Activated T-cell treated with anti-CD3 and anti-CD28 coated beads, Interleukin-2, amount 50 U/mL, for 4 hours (primary cell): ENCODE measurements at regions not wholly inside any gene's neighbourhood (a gene's known extent, or its start where the extent isn't known, plus 50 kb on each side); places are given as distances from the start of the nearest gene placed in this dataset.
A peak's percentile ranks its signal among the peaks of the same experiment; 100 is the strongest.

Experiments used
- ATAC-seq, 2 donors: fragments of 200-7000 bp; cut with Tn5 transposase; one replicate each; pipeline ENCODE4 v1.10.0; 2021
- DNase-seq: peaks from one replicate; pipeline ENCODE4 v3.0.0-alpha.2; 2020
- H3K27me3 Mint-ChIP-seq: one replicate; pipeline ENCODE4 v1.8.0; 2021; ENCODE audit warnings: low read depth, mixed read lengths
- H3K36me3 Mint-ChIP-seq: one replicate; pipeline ENCODE4 v1.8.0; 2022; ENCODE audit warnings: mixed read lengths; ENCODE audit not compliant: insufficient read depth
- H3K4me1 Mint-ChIP-seq: one replicate; pipeline ENCODE4 v1.8.0; 2021; ENCODE audit warnings: low read depth, mixed read lengths
- H3K4me3 Mint-ChIP-seq: one replicate; pipeline ENCODE4 v1.8.0; 2021; ENCODE audit warnings: mild to moderate bottlenecking, moderate library complexity, mixed read lengths
- H3K9me3 Mint-ChIP-seq: one replicate; pipeline ENCODE4 v1.8.0; 2021; ENCODE audit warnings: mixed read lengths

- DNase-seq (peak; percentile 53), ATAC-seq (peak; percentile 83)
- Mint-ChIP-seq H3K36me3 (no peaks in the 10 kb centered on the region), H3K27me3 (peaks cover 36% of the 10 kb centered on the region), H3K9me3 (no peaks in the 10 kb centered on the region), H3K4me3 (peak overlapping the region; percentile 69), H3K4me1 (peaks cover 14% of the 10 kb centered on the region)
Observed at GRCh38 chr3:194070634-194071409, 65.1 kb upstream of the HES1 start.

- Mint-ChIP-seq H3K36me3 (no peaks in the 10 kb centered on the region), H3K4me3 (no peak overlapping the region), H3K9me3 (no peaks in the 10 kb centered on the region), H3K4me1 (peaks cover 14% of the 10 kb centered on the region), H3K27me3 (peaks cover 45% of the 10 kb centered on the region)
- no peak for DNase-seq
- no peak for ATAC-seq
Observed at GRCh38 chr3:194072097-194072428, 63.9 kb upstream of the HES1 start.

GRCh38 chr3:194072691-194073279 lies 63.2 kb upstream of the HES1 start:
- peaks cover 14% of the 10 kb centered on the region for H3K4me1 Mint-ChIP-seq
- no peaks in the 10 kb centered on the region for H3K9me3 Mint-ChIP-seq
- DNase-seq, result no peak
- H3K36me3 Mint-ChIP-seq, result no peaks in the 10 kb centered on the region
- no peak for ATAC-seq
- no peak overlapping the region for H3K4me3 Mint-ChIP-seq
- H3K27me3 Mint-ChIP-seq, result peaks cover 50% of the 10 kb centered on the region

GRCh38 chr3:194073926-194074325 lies 62.0 kb upstream of the HES1 start:
- Mint-ChIP-seq H3K9me3 (no peaks in the 10 kb centered on the region), H3K36me3 (no peaks in the 10 kb centered on the region), H3K4me3 (no peak overlapping the region), H3K27me3 (peaks cover 54% of the 10 kb centered on the region), H3K4me1 (peaks cover 14% of the 10 kb centered on the region)
- DNase-seq, result no peak
- no peak for ATAC-seq

- Mint-ChIP-seq H3K27me3 (peaks cover 54% of the 10 kb centered on the region), H3K4me3 (no peak overlapping the region), H3K4me1 (peaks cover 11% of the 10 kb centered on the region), H3K36me3 (no peaks in the 10 kb centered on the region), H3K9me3 (no peaks in the 10 kb centered on the region)
- no peak for DNase-seq
- no peak for ATAC-seq
Observed at GRCh38 chr3:194075088-194075615, 60.8 kb upstream of the HES1 start.

GRCh38 chr3:194075802-194076460 lies 60.0 kb upstream of the HES1 start:
- Mint-ChIP-seq H3K4me1 (peaks cover 11% of the 10 kb centered on the region), H3K4me3 (no peak overlapping the region), H3K36me3 (no peaks in the 10 kb centered on the region), H3K9me3 (no peaks in the 10 kb centered on the region), H3K27me3 (peaks cover 55% of the 10 kb centered on the region)
- no peak for ATAC-seq
- no peak for DNase-seq

- Mint-ChIP-seq H3K4me1 (peaks cover 9% of the 10 kb centered on the region), H3K36me3 (no peaks in the 10 kb centered on the region), H3K27me3 (peaks cover 54% of the 10 kb centered on the region), H3K4me3 (no peak overlapping the region), H3K9me3 (no peaks in the 10 kb centered on the region)
- ATAC-seq (no peak), DNase-seq (no peak)
Observed at GRCh38 chr3:194076475-194076874, 59.5 kb upstream of the HES1 start.

GRCh38 chr3:194077602-194078001 lies 58.3 kb upstream of the HES1 start:
- Mint-ChIP-seq H3K27me3 (peaks cover 44% of the 10 kb centered on the region), H3K4me1 (peaks cover 2% of the 10 kb centered on the region), H3K9me3 (no peaks in the 10 kb centered on the region), H3K4me3 (no peak overlapping the region), H3K36me3 (no peaks in the 10 kb centered on the region)
- ATAC-seq (no peak), DNase-seq (no peak)

GRCh38 chr3:194078045-194078821 lies 57.7 kb upstream of the HES1 start:
- H3K4me1 Mint-ChIP-seq, result no peaks in the 10 kb centered on the region
- no peak for ATAC-seq
- H3K36me3 Mint-ChIP-seq, result no peaks in the 10 kb centered on the region
- no peak overlapping the region for H3K4me3 Mint-ChIP-seq
- DNase-seq, result no peak
- H3K9me3 Mint-ChIP-seq, result no peaks in the 10 kb centered on the region
- H3K27me3 Mint-ChIP-seq, result peaks cover 40% of the 10 kb centered on the region

GRCh38 chr3:194079702-194080172 lies 56.2 kb upstream of the HES1 start:
- no peak overlapping the region for H3K4me3 Mint-ChIP-seq
- DNase-seq (no peak), ATAC-seq (no peak)
- H3K4me1 Mint-ChIP-seq, result peaks cover 2% of the 10 kb centered on the region
- H3K9me3 Mint-ChIP-seq, result no peaks in the 10 kb centered on the region
- no peaks in the 10 kb centered on the region for H3K36me3 Mint-ChIP-seq
- H3K27me3 Mint-ChIP-seq, result peaks cover 30% of the 10 kb centered on the region

- DNase-seq (no peak), ATAC-seq (no peak)
- no peak overlapping the region for H3K4me3 Mint-ChIP-seq
- no peaks in the 10 kb centered on the region for H3K9me3 Mint-ChIP-seq
- peaks cover 27% of the 10 kb centered on the region for H3K27me3 Mint-ChIP-seq
- peaks cover 2% of the 10 kb centered on the region for H3K4me1 Mint-ChIP-seq
- no peaks in the 10 kb centered on the region for H3K36me3 Mint-ChIP-seq
Observed at GRCh38 chr3:194080436-194080835, 55.5 kb upstream of the HES1 start.

GRCh38 chr3:194080913-194081800 lies 54.8 kb upstream of the HES1 start:
- ATAC-seq (no peak), DNase-seq (no peak)
- Mint-ChIP-seq H3K27me3 (peaks cover 23% of the 10 kb centered on the region), H3K36me3 (no peaks in the 10 kb centered on the region), H3K9me3 (no peaks in the 10 kb centered on the region), H3K4me3 (no peak overlapping the region), H3K4me1 (peaks cover 2% of the 10 kb centered on the region)

GRCh38 chr3:194081826-194082225 lies 54.1 kb upstream of the HES1 start:
- Mint-ChIP-seq H3K36me3 (no peaks in the 10 kb centered on the region), H3K27me3 (peaks cover 20% of the 10 kb centered on the region), H3K4me3 (no peak overlapping the region), H3K9me3 (no peaks in the 10 kb centered on the region), H3K4me1 (peaks cover 2% of the 10 kb centered on the region)
- ATAC-seq (no peak), DNase-seq (no peak)
